ENCODE measurements at regions not wholly inside any gene's neighbourhood (a gene's known extent, or its start where the extent isn't known, plus 50 kb on each side); places are given as distances from the start of the nearest gene placed in this dataset.

GRCh38 chr21:45354970-45355369 is 50.0 kb upstream of the COL18A1 start:
- TF ChIP-seq EZH2 (IDR thresholded peaks at IDR 0.05; ENCODE audit: borderline replicate concordance, low read depth, low read length, poor library complexity, severe bottlenecking) = no peak
- TF ChIP-seq CTCF (conservative IDR thresholded peaks at IDR 0.05; ENCODE audit: low read depth, low read length) = no peak
